ENCODE measurements at regions not wholly inside any gene's neighbourhood (a gene's known extent, or its start where the extent isn't known, plus 50 kb on each side); places are given as distances from the start of the nearest gene placed in this dataset.

DNA sequence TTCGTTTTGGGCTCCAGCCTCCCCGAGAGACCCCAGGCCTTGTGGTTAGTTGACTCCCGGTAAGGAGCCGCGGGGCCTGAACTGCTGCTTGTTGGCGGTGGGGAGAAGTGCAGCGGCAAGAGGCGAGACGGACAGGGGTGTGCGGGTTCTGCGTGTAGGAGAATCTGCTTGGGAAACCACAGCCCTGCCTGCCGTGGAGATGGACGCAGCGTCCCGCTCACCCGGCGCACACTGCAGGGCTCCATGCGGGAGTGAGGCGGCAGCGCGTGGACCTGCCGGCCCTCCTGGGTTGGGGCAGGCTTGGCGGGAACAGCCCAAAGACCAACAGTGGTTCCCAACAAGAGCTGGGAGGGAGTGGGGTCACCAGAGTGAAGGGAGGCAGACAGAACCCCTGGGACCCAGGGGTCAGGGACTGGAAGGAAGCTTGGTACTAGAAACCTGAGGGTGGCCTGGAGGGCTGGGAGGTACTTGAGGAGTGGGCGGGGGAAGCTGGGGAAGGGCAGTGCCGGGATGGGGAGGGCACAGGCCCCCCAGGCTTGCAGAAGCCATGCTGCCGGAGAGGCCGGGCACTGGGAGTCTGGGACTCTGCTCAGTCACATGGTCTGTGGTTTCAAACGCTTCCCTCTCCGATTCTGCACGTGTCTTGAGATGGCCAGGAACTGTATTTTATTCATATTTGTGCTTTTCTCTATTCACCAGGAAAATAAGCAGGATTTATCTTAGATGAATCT lies 70.8 kb downstream of the RGS12 start:
- TF ChIP-seq, protein P1, sequence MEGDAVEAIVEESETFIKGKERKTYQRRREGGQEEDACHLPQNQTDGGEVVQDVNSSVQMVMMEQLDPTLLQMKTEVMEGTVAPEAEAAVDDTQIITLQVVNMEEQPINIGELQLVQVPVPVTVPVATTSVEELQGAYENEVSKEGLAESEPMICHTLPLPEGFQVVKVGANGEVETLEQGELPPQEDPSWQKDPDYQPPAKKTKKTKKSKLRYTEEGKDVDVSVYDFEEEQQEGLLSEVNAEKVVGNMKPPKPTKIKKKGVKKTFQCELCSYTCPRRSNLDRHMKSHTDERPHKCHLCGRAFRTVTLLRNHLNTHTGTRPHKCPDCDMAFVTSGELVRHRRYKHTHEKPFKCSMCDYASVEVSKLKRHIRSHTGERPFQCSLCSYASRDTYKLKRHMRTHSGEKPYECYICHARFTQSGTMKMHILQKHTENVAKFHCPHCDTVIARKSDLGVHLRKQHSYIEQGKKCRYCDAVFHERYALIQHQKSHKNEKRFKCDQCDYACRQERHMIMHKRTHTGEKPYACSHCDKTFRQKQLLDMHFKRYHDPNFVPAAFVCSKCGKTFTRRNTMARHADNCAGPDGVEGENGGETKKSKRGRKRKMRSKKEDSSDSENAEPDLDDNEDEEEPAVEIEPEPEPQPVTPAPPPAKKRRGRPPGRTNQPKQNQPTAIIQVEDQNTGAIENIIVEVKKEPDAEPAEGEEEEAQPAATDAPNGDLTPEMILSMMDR (IDR thresholded peaks at IDR 0.05; ENCODE audit: low read depth, low read length, missing control alignments): no peak
- no peak for DNase-seq (ENCODE audit: low read depth)
- in situ Hi-C loops (cut with HindIII; ENCODE audit: low sequenced_read_pairs): loop anchor here (5.0 kb wide), 1 partner anchor 79 kb away; the partner anchor contains the start of gene HGFAC
- no peak overlapping the region for H3K4me3 ChIP-seq (ENCODE audit: low read depth, low read length)

DNA sequence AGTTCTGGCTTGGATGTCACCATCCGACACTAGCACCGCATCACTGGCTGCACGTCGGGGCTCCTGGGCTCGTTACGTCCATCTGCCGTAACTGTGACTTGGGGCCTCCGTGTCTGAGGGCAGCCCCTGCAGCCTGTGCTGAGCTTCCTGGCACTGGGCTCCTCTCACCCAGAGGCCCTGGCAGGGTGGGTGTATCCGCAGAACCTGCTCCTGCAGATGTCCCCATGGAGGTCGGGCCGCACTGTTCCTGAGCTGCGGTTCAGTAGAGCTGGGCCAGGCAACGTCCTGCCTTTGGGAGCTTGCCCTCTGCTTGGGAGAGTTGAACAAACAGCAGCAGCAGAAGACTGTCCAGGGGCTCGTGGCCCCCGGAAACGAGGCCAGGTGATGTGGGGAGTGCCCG lies 71.4 kb downstream of the RGS12 start:
- TF ChIP-seq, protein P1 (IDR thresholded peaks at IDR 0.05; ENCODE audit: low read depth, low read length, missing control alignments): no peak
- H3K4me3 ChIP-seq (ENCODE audit: low read depth, low read length): no peak overlapping the region
- in situ Hi-C loops (cut with HindIII; ENCODE audit: low sequenced_read_pairs): loop anchor here (5.0 kb wide), 1 partner anchor 78 kb away; the partner anchor contains the start of gene HGFAC
- no peak for DNase-seq (ENCODE audit: low read depth)

- TF ChIP-seq, protein P1 (IDR thresholded peaks at IDR 0.05; ENCODE audit: low read depth, low read length, missing control alignments): no peak
- H3K4me3 ChIP-seq (ENCODE audit: low read depth, low read length): no peak overlapping the region
- DNase-seq (ENCODE audit: low read depth): no peak
- in situ Hi-C loops (cut with HindIII; ENCODE audit: low sequenced_read_pairs): loop anchor here (5.0 kb wide), 1 partner anchor 78 kb away; the partner anchor contains the start of gene HGFAC
These were observed 72.0 kb downstream of the RGS12 start for GRCh38 chr4:3364634-3365314.

DNA sequence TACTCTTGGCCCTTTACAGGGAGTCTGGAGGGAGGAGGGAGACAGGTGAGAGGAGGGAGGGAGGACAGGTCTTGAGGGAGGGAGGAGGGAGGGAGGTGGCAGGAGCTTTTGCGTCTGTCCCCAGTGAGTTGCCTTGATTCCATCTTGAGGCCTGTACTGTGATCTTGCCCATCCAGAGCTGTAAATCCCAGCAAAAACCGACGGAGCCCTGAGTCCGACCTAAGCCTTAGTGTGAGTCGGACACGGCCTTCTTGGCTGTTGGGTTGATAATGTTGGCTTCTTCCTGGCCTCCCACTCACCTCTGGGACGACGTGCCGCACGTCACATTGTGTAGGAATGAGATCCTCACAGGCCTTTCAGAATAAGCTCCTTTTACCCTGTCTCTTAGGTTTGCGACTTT lies 72.5 kb downstream of the RGS12 start:
- TF ChIP-seq, protein P1 (IDR thresholded peaks at IDR 0.05; ENCODE audit: low read depth, low read length, missing control alignments): no peak
- no peak for DNase-seq (ENCODE audit: low read depth)
- in situ Hi-C loops (cut with HindIII; ENCODE audit: low sequenced_read_pairs): no loop called here
- H3K4me3 ChIP-seq (ENCODE audit: low read depth, low read length): no peak overlapping the region

DNA sequence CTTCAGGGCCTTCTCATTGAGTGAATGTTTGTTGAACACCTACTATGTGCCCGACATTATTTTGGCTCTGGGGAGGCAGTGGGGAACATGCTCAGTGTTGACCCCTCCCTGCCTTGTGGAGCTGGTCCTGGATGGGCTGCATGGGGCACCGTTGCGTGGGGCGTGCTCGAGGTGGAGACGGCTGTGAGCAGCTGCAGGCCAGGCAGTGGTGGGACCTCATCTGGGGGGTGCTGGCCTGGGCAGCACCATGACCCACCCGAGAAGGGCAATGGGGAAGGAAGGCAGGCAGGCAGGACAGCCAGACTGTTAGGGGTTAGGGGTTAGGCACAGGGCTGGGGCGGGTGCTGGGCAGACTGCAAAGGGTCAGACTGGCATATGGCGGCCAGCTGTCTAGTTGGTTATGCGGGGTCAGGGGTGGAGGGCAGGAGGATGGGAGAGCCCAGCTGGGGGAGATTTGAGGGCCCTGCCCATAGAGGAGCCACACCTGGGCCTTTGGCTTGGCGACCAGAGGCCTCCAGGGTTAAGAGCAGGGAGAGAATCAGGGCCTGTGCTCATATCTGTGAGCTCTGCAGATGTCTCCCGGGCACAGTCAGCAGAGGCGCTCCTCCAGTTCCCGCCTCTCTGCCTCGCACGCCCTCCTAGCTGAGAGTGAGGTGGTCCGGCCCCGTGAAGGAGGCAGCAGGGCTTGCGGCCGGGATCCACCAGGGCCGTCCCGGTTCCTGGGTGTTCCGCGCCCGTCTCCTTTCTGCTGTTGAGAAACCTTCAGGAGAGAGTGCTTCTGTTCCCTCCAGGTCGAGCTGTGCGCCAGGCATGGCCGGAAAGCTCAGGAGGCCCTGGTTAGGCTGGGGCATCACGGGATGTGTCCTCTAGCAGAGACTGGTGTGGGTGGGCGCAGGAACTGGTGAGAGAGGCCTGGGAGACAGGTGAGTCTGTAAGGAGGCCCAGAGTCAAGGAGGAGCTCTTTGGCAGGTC lies 73.3 kb downstream of the RGS12 start:
- in situ Hi-C loops (cut with HindIII; ENCODE audit: low sequenced_read_pairs): no loop called here
- DNase-seq (ENCODE audit: low read depth): no peak
- TF ChIP-seq, protein P1 (IDR thresholded peaks at IDR 0.05; ENCODE audit: low read depth, low read length, missing control alignments): no peak
- no peak overlapping the region for H3K4me3 ChIP-seq (ENCODE audit: low read depth, low read length)

Data from astrocyte of the cerebellum (primary cell).